ENCODE measurements at regions not wholly inside any gene's neighbourhood (a gene's known extent, or its start where the extent isn't known, plus 50 kb on each side); places are given as distances from the start of the nearest gene placed in this dataset.

GRCh38 chr11:113555071-113555619 is 79.9 kb upstream of the DRD2 start (continued):
- TF ChIP-seq GATA2 (CRISPR knock-in tag; IDR thresholded peaks at IDR 0.05) (no peak), ATF1 (CRISPR knock-in tag; IDR thresholded peaks at IDR 0.05) (no peak), ATF1 (tag; IDR thresholded peaks at IDR 0.05) (peak; percentile 50), PURB (CRISPR knock-in tag; IDR thresholded peaks at IDR 0.05; ENCODE audit: low read depth) (no peak), XRCC3 (IDR thresholded peaks at IDR 0.05) (no peak), EP300 (IDR thresholded peaks at IDR 0.05; ENCODE audit: low read length) (peak; percentile 72; the same call in 1 of the 2 replicates), AFF1 (IDR thresholded peaks at IDR 0.05; ENCODE audit: low read depth in 1 of 2, partially characterized antibody in 2 of 2) (no peak), ELK3 (CRISPR knock-in tag; IDR thresholded peaks at IDR 0.05) (no peak), LCOR (CRISPR knock-in tag; IDR thresholded peaks at IDR 0.05) (0 out of 2 replicates have a peak, but pooled peaks have one; percentile 20)

Measured in K562 (cell line).